H9 (cell line): ENCODE measurements at regions not wholly inside any gene's neighbourhood (a gene's known extent, or its start where the extent isn't known, plus 50 kb on each side); places are given as distances from the start of the nearest gene placed in this dataset.

Experiments
- DNase-seq: peaks from one replicate; pipeline ENCODE4 v3.0.0-alpha.2; 2017
- H2AFZ ChIP-seq: one replicate; pipeline ENCODE4 v1.6.1; 2013; ENCODE audit warnings: mild to moderate bottlenecking, low read length, control low read depth, moderate library complexity
- H2AK5ac ChIP-seq: 2 replicates; pipeline ENCODE4 v1.6.1; 2013; ENCODE audit warnings: low read length, control low read depth, mixed read lengths; ENCODE audit not compliant: insufficient read length
- H2BK120ac ChIP-seq: one replicate; pipeline ENCODE4 v1.6.1; 2013; ENCODE audit warnings: low read depth, mild to moderate bottlenecking, low read length, control low read depth, inconsistent platforms; ENCODE audit not compliant: poor library complexity, severe bottlenecking
- H2BK12ac ChIP-seq: 2 replicates; pipeline ENCODE4 v1.6.1; 2013; ENCODE audit warnings: low read length, control low read depth, mixed read lengths, low read depth; ENCODE audit not compliant: insufficient read length
- H2BK15ac ChIP-seq: 2 replicates; pipeline ENCODE4 v1.6.1; 2013; ENCODE audit warnings: low read depth, low read length, control low read depth
- H2BK20ac ChIP-seq: one replicate; pipeline ENCODE4 v1.6.1; 2013; ENCODE audit warnings: low read depth, mild to moderate bottlenecking, low read length, control low read depth, inconsistent platforms; ENCODE audit not compliant: poor library complexity, severe bottlenecking
- H2BK5ac ChIP-seq: 2 replicates; pipeline ENCODE4 v1.6.1; 2013; ENCODE audit warnings: low read length, control low read depth, mixed read lengths; ENCODE audit not compliant: insufficient read length
- H3K14ac ChIP-seq: 2 replicates; pipeline ENCODE4 v1.6.1; 2013; ENCODE audit warnings: low read length, control low read depth; ENCODE audit not compliant: insufficient read depth
- H3K18ac ChIP-seq: 2 replicates; pipeline ENCODE4 v1.6.1; 2013; ENCODE audit warnings: low read depth, mild to moderate bottlenecking, mixed read lengths, low read length, control low read depth; ENCODE audit not compliant: insufficient read length
- H3K23ac ChIP-seq: 2 replicates; pipeline ENCODE4 v1.6.1; 2013; ENCODE audit warnings: low read length, control low read depth, mixed read lengths, low read depth; ENCODE audit not compliant: insufficient read length
- H3K23me2 ChIP-seq: 2 replicates; pipeline ENCODE4 v1.6.1; 2013; ENCODE audit warnings: low read depth, mild to moderate bottlenecking, mixed read lengths, low read length, control low read depth; ENCODE audit not compliant: insufficient read length, poor library complexity, severe bottlenecking
- H3K27ac ChIP-seq: 2 replicates; pipeline ENCODE4 v1.5.1; 2013; ENCODE audit warnings: low read length, control low read depth, mixed read lengths, low read depth; ENCODE audit not compliant: insufficient read length
- H3K27me3 ChIP-seq: 2 replicates; pipeline ENCODE4 v1.6.1; 2013; ENCODE audit warnings: low read length, control low read depth, inconsistent platforms; ENCODE audit not compliant: insufficient read depth
- H3K4ac ChIP-seq: 2 replicates; pipeline ENCODE4 v1.6.1; 2013; ENCODE audit warnings: low read depth, mild to moderate bottlenecking, control low read depth, inconsistent platforms, low read length, moderate library complexity
- H3K4me1 ChIP-seq: 2 replicates; pipeline ENCODE4 v1.6.1; 2013; ENCODE audit warnings: low read length, control low read depth, inconsistent platforms; ENCODE audit not compliant: insufficient read depth
- H3K4me2 ChIP-seq: 2 replicates; pipeline ENCODE4 v1.6.1; 2013; ENCODE audit warnings: low read length, control low read depth, mixed read lengths; ENCODE audit not compliant: insufficient read length, insufficient read depth
- H3K56ac ChIP-seq: 2 replicates; pipeline ENCODE4 v1.6.1; 2013; ENCODE audit warnings: low read depth, mild to moderate bottlenecking, mixed read lengths, low read length, control low read depth; ENCODE audit not compliant: insufficient read length
- H3K79me1 ChIP-seq: 2 replicates; pipeline ENCODE4 v1.6.1; 2013; ENCODE audit warnings: low read depth, mild to moderate bottlenecking, moderate library complexity, low read length, control low read depth, inconsistent platforms; ENCODE audit not compliant: insufficient read depth, poor library complexity, severe bottlenecking
- H3K79me2 ChIP-seq: 2 replicates; pipeline ENCODE4 v1.6.1; 2013; ENCODE audit warnings: low read length, control low read depth, inconsistent platforms; ENCODE audit not compliant: insufficient read depth
- H3K9ac ChIP-seq: 2 replicates; pipeline ENCODE4 v1.6.1; 2013; ENCODE audit warnings: low read length, control low read depth, mixed read lengths; ENCODE audit not compliant: insufficient read length; ENCODE audit errors: extremely low read depth
- H3K9me3 ChIP-seq: one replicate; pipeline ENCODE4 v1.6.1; 2013; ENCODE audit warnings: low read depth, low read length, inconsistent platforms; ENCODE audit not compliant: control insufficient read depth
- H3T11ph ChIP-seq: one replicate; pipeline ENCODE4 v1.6.1; 2013; ENCODE audit warnings: mild to moderate bottlenecking, low read length, control low read depth, inconsistent platforms
- H4K20me1 ChIP-seq: one replicate; pipeline ENCODE4 v1.6.1; 2013; ENCODE audit not compliant: control insufficient read depth, insufficient read length, insufficient read depth
- H4K5ac ChIP-seq: 2 replicates; pipeline ENCODE4 v1.6.1; 2013; ENCODE audit warnings: low read depth, mild to moderate bottlenecking, mixed read lengths, low read length, control low read depth; ENCODE audit not compliant: insufficient read length
- H4K8ac ChIP-seq: replicated peaks from 2 replicates; pipeline ENCODE4 v1.6.1; 2013; ENCODE audit warnings: low read length, control low read depth, mixed read lengths, low read depth; ENCODE audit not compliant: insufficient read length
- H4K91ac ChIP-seq: 2 replicates; pipeline ENCODE4 v1.6.1; 2013; ENCODE audit warnings: low read depth, mild to moderate bottlenecking, moderate library complexity, mixed read lengths, low read length, control low read depth; ENCODE audit not compliant: insufficient read length
- H3K27ac Mint-ChIP-seq, 3 experiments: 2 replicates in 2 of 3; 3 replicates in 1 of 3; pipeline ENCODE4 v1.8.0; 2020 to 2021; ENCODE audit warnings: mixed read lengths in 3 of 3, mild to moderate bottlenecking in 1 of 3, moderate library complexity in 1 of 3
- H3K27me3 Mint-ChIP-seq: 2 replicates; pipeline ENCODE4 v1.8.0; 2021; ENCODE audit warnings: low read depth, mild to moderate bottlenecking, moderate library complexity, mixed read lengths
- H3K36me3 Mint-ChIP-seq, 3 experiments: 2 replicates in 2 of 3; 3 replicates in 1 of 3; pipeline ENCODE4 v1.8.0; 2020 to 2021; ENCODE audit warnings: low read depth in 3 of 3, mixed read lengths in 3 of 3; ENCODE audit not compliant: insufficient read depth in 1 of 3
- H3K4me1 Mint-ChIP-seq, 2 experiments: 2 replicates each; pipeline ENCODE4 v1.8.0; 2020; ENCODE audit warnings: mixed read lengths in 2 of 2
- H3K4me3 Mint-ChIP-seq, 2 experiments: 2 replicates in 1 of 2; 3 replicates in 1 of 2; pipeline ENCODE4 v1.8.0; 2020 to 2021; ENCODE audit warnings: mild to moderate bottlenecking in 2 of 2, mixed read lengths in 2 of 2, moderate library complexity in 1 of 2
- H3K9me3 Mint-ChIP-seq, 2 experiments: 2 replicates in 1 of 2; 3 replicates in 1 of 2; pipeline ENCODE4 v1.8.0; 2020; ENCODE audit warnings: mild to moderate bottlenecking in 2 of 2, mixed read lengths in 2 of 2, moderate library complexity in 1 of 2
- CTCF ChIP-seq: fragments of 200-600 bp; sonication (generic); conservative IDR thresholded peaks from 3 replicates; pipeline ENCODE4 v1.8.0; 2021; ENCODE audit warnings: antibody characterized with exemption, mild to moderate bottlenecking
- WGBS: extraction: QIAGEN DNeasy Blood & Tissue Kit; methylation state at CpG from one replicate; pipeline ENCODE4 v1.1.7; 2013; ENCODE audit warnings: missing lambda C conversion rate, low lambda C conversion rate, mixed read lengths; ENCODE audit not compliant: insufficient read length; ENCODE audit errors: extremely low coverage; 5-methylcytosine and 5-hydroxymethylcytosine counted together

- TF ChIP-seq CTCF = no peak
- H3K18ac ChIP-seq = no peak overlapping the region
- H3K23me2 ChIP-seq = no peaks in the 10 kb centered on the region
- no peak overlapping the region for H2AK5ac ChIP-seq
- Mint-ChIP-seq H3K27ac (no peak overlapping the region), H3K36me3 (no peaks in the 10 kb centered on the region), H3K27me3 (no peaks in the 10 kb centered on the region), H3K4me1 (peaks cover 12 to 13% of the 10 kb centered on the region in 2 experiments; a peak in 3 of 4 replicates), H3K4me3 (no peak overlapping the region), H3K9me3 (no peaks in the 10 kb centered on the region)
- no peak overlapping the region for H4K91ac ChIP-seq
- no peaks in the 10 kb centered on the region for H3K4me1 ChIP-seq
- H3K23ac ChIP-seq = no peak overlapping the region
- no peak overlapping the region for H4K5ac ChIP-seq
- no peak overlapping the region for H2BK20ac ChIP-seq
- H2BK12ac ChIP-seq = no peak overlapping the region
- H3K79me1 ChIP-seq = no peaks in the 10 kb centered on the region
- H3T11ph ChIP-seq = no peak overlapping the region
- H3K9me3 ChIP-seq = no peaks in the 10 kb centered on the region
- no peak overlapping the region for H2BK120ac ChIP-seq
- H4K8ac ChIP-seq = no peak overlapping the region
- H2BK5ac ChIP-seq = no peak overlapping the region
- H3K4ac ChIP-seq = no peak overlapping the region
- no peak overlapping the region for H2BK15ac ChIP-seq
- no CpG with 5 or more reads among the region's 2 CpGs for WGBS
- H2AFZ ChIP-seq = no peak overlapping the region
- H3K79me2 ChIP-seq = no peaks in the 10 kb centered on the region
- no peak overlapping the region for H3K27ac ChIP-seq
- DNase-seq = no peak
- H4K20me1 ChIP-seq = no peaks in the 10 kb centered on the region
- no peaks in the 10 kb centered on the region for H3K27me3 ChIP-seq
- H3K56ac ChIP-seq = no peak overlapping the region
- H3K14ac ChIP-seq = no peak overlapping the region
- no peak overlapping the region for H3K9ac ChIP-seq
- H3K4me2 ChIP-seq = no peak overlapping the region
Observed at GRCh38 chr12:91567100-91567485, 384.5 kb upstream of the DCN start.
